ENCODE measurements at regions not wholly inside any gene's neighbourhood (a gene's known extent, or its start where the extent isn't known, plus 50 kb on each side); places are given as distances from the start of the nearest gene placed in this dataset.
"Not testable (repeated sequence)": the region's sequence is repeated elsewhere in the genome, so short reads cannot be mapped to it uniquely, and the experiment has no call there.

GRCh38 chr21:22194986-22195385 is 1196.8 kb downstream of the NCAM2 start:
- DNase-seq (ENCODE audit: low read depth, low spot score); H3K4me1 ChIP-seq (ENCODE audit: control insufficient read depth, insufficient read depth, low read length); H3K9me3 ChIP-seq (ENCODE audit: control insufficient read depth, insufficient read depth, low read length); H3K27me3 ChIP-seq (ENCODE audit: control insufficient read depth, insufficient read depth, low read length); H3K27ac ChIP-seq (ENCODE audit: low read length); H3K4me3 ChIP-seq (ENCODE audit: low read length); H3K36me3 ChIP-seq (ENCODE audit: control insufficient read depth, insufficient read depth, low read length): not testable (repeated sequence)
- no CpG with 5 or more reads among the region's 6 CpGs for WGBS (ENCODE audit: insufficient coverage, insufficient read length)

GRCh38 chr21:22200378-22201092 is 1202.3 kb downstream of the NCAM2 start:
- Histone ChIP-seq H3K4me1 (ENCODE audit: control insufficient read depth, insufficient read depth, low read length) (no peaks in the 10 kb centered on the region), H3K4me3 (ENCODE audit: low read length) (no peak overlapping the region), H3K27me3 (ENCODE audit: control insufficient read depth, insufficient read depth, low read length) (no peaks in the 10 kb centered on the region), H3K9me3 (ENCODE audit: control insufficient read depth, insufficient read depth, low read length) (peaks cover 3% of the 10 kb centered on the region), H3K27ac (ENCODE audit: low read length) (no peak overlapping the region), H3K36me3 (ENCODE audit: control insufficient read depth, insufficient read depth, low read length) (no peaks in the 10 kb centered on the region)
- WGBS (ENCODE audit: insufficient coverage, insufficient read length), result no CpG with 5 or more reads among the region's 4 CpGs
- no peak for DNase-seq (ENCODE audit: low read depth, low spot score)

- WGBS (ENCODE audit: insufficient coverage, insufficient read length), result no CpG with 5 or more reads among the region's 4 CpGs
- Histone ChIP-seq H3K36me3 (ENCODE audit: control insufficient read depth, insufficient read depth, low read length) (no peaks in the 10 kb centered on the region), H3K27me3 (ENCODE audit: control insufficient read depth, insufficient read depth, low read length) (no peaks in the 10 kb centered on the region), H3K4me1 (ENCODE audit: control insufficient read depth, insufficient read depth, low read length) (no peaks in the 10 kb centered on the region), H3K27ac (ENCODE audit: low read length) (no peak overlapping the region), H3K4me3 (ENCODE audit: low read length) (no peak overlapping the region), H3K9me3 (ENCODE audit: control insufficient read depth, insufficient read depth, low read length) (peaks cover 3% of the 10 kb centered on the region)
- DNase-seq (ENCODE audit: low read depth, low spot score), result no peak
These were observed 1202.9 kb downstream of the NCAM2 start for GRCh38 chr21:22201126-22201525.

GRCh38 chr21:22201669-22202068 is 1203.5 kb downstream of the NCAM2 start:
- Histone ChIP-seq H3K4me1 (ENCODE audit: control insufficient read depth, insufficient read depth, low read length) (no peaks in the 10 kb centered on the region), H3K9me3 (ENCODE audit: control insufficient read depth, insufficient read depth, low read length) (peaks cover 3% of the 10 kb centered on the region), H3K4me3 (ENCODE audit: low read length) (no peak overlapping the region), H3K27me3 (ENCODE audit: control insufficient read depth, insufficient read depth, low read length) (no peaks in the 10 kb centered on the region), H3K36me3 (ENCODE audit: control insufficient read depth, insufficient read depth, low read length) (no peaks in the 10 kb centered on the region), H3K27ac (ENCODE audit: low read length) (no peak overlapping the region)
- no peak for DNase-seq (ENCODE audit: low read depth, low spot score)
- no CpG with 5 or more reads among the region's 1 CpG for WGBS (ENCODE audit: insufficient coverage, insufficient read length)

- H3K9me3 ChIP-seq (ENCODE audit: control insufficient read depth, insufficient read depth, low read length), result no peaks in the 10 kb centered on the region
- H3K27me3 ChIP-seq (ENCODE audit: control insufficient read depth, insufficient read depth, low read length), result no peaks in the 10 kb centered on the region
- DNase-seq (ENCODE audit: low read depth, low spot score), result no peak
- no CpG with 5 or more reads among the region's 1 CpG for WGBS (ENCODE audit: insufficient coverage, insufficient read length)
- H3K4me1 ChIP-seq (ENCODE audit: control insufficient read depth, insufficient read depth, low read length), result no peaks in the 10 kb centered on the region
- no peaks in the 10 kb centered on the region for H3K36me3 ChIP-seq (ENCODE audit: control insufficient read depth, insufficient read depth, low read length)
- no peak overlapping the region for H3K4me3 ChIP-seq (ENCODE audit: low read length)
- H3K27ac ChIP-seq (ENCODE audit: low read length), result no peak overlapping the region
These were observed 1211.1 kb downstream of the NCAM2 start for GRCh38 chr21:22209304-22209700.

- no peak for DNase-seq (ENCODE audit: low read depth, low spot score)
- Histone ChIP-seq H3K36me3 (ENCODE audit: control insufficient read depth, insufficient read depth, low read length) (no peaks in the 10 kb centered on the region), H3K27me3 (ENCODE audit: control insufficient read depth, insufficient read depth, low read length) (no peaks in the 10 kb centered on the region), H3K4me3 (ENCODE audit: low read length) (no peak overlapping the region), H3K4me1 (ENCODE audit: control insufficient read depth, insufficient read depth, low read length) (no peaks in the 10 kb centered on the region), H3K9me3 (ENCODE audit: control insufficient read depth, insufficient read depth, low read length) (no peaks in the 10 kb centered on the region), H3K27ac (ENCODE audit: low read length) (no peak overlapping the region)
- WGBS (ENCODE audit: insufficient coverage, insufficient read length), result no CpG with 5 or more reads among the region's 2 CpGs
These were observed 1213.7 kb downstream of the NCAM2 start for GRCh38 chr21:22211943-22212342.

- H3K9me3 ChIP-seq (ENCODE audit: control insufficient read depth, insufficient read depth, low read length), result no peaks in the 10 kb centered on the region
- H3K27ac ChIP-seq (ENCODE audit: low read length), result no peak overlapping the region
- H3K4me3 ChIP-seq (ENCODE audit: low read length), result no peak overlapping the region
- no peaks in the 10 kb centered on the region for H3K27me3 ChIP-seq (ENCODE audit: control insufficient read depth, insufficient read depth, low read length)
- no peak for DNase-seq (ENCODE audit: low read depth, low spot score)
- H3K4me1 ChIP-seq (ENCODE audit: control insufficient read depth, insufficient read depth, low read length), result no peaks in the 10 kb centered on the region
- H3K36me3 ChIP-seq (ENCODE audit: control insufficient read depth, insufficient read depth, low read length), result no peaks in the 10 kb centered on the region
- WGBS (ENCODE audit: insufficient coverage, insufficient read length), result no CpG with 5 or more reads among the region's 3 CpGs
These were observed 1225.2 kb downstream of the NCAM2 start for GRCh38 chr21:22223385-22223784.

- no peak for DNase-seq (ENCODE audit: low read depth, low spot score)
- H3K9me3 ChIP-seq (ENCODE audit: control insufficient read depth, insufficient read depth, low read length), result no peaks in the 10 kb centered on the region
- WGBS (ENCODE audit: insufficient coverage, insufficient read length), result no CpG with 5 or more reads among the region's 4 CpGs
- no peaks in the 10 kb centered on the region for H3K27me3 ChIP-seq (ENCODE audit: control insufficient read depth, insufficient read depth, low read length)
- H3K4me3 ChIP-seq (ENCODE audit: low read length), result no peak overlapping the region
- H3K4me1 ChIP-seq (ENCODE audit: control insufficient read depth, insufficient read depth, low read length), result no peaks in the 10 kb centered on the region
- H3K27ac ChIP-seq (ENCODE audit: low read length), result no peak overlapping the region
- no peaks in the 10 kb centered on the region for H3K36me3 ChIP-seq (ENCODE audit: control insufficient read depth, insufficient read depth, low read length)
These were observed 1226.1 kb downstream of the NCAM2 start for GRCh38 chr21:22224261-22224660.

GRCh38 chr21:22225299-22225698 is 1227.1 kb downstream of the NCAM2 start:
- Histone ChIP-seq H3K4me3 (ENCODE audit: low read length) (no peak overlapping the region), H3K4me1 (ENCODE audit: control insufficient read depth, insufficient read depth, low read length) (no peaks in the 10 kb centered on the region), H3K9me3 (ENCODE audit: control insufficient read depth, insufficient read depth, low read length) (no peaks in the 10 kb centered on the region), H3K27me3 (ENCODE audit: control insufficient read depth, insufficient read depth, low read length) (no peaks in the 10 kb centered on the region), H3K36me3 (ENCODE audit: control insufficient read depth, insufficient read depth, low read length) (no peaks in the 10 kb centered on the region), H3K27ac (ENCODE audit: low read length) (no peak overlapping the region)
- DNase-seq (ENCODE audit: low read depth, low spot score), result no peak
- WGBS (ENCODE audit: insufficient coverage, insufficient read length), result no CpG with 5 or more reads among the region's 1 CpG

GRCh38 chr21:22231013-22231412 is 1232.8 kb downstream of the NCAM2 start:
- no peaks in the 10 kb centered on the region; the same call in 1 of the 2 replicates for H3K9me3 ChIP-seq (ENCODE audit: control insufficient read depth, insufficient read depth, low read length)
- no peak for DNase-seq (ENCODE audit: low read depth, low spot score)
- no peaks in the 10 kb centered on the region for H3K4me1 ChIP-seq (ENCODE audit: control insufficient read depth, insufficient read depth, low read length)
- no peak overlapping the region for H3K4me3 ChIP-seq (ENCODE audit: low read length)
- H3K36me3 ChIP-seq (ENCODE audit: control insufficient read depth, insufficient read depth, low read length), result no peaks in the 10 kb centered on the region
- no peak overlapping the region for H3K27ac ChIP-seq (ENCODE audit: low read length)
- H3K27me3 ChIP-seq (ENCODE audit: control insufficient read depth, insufficient read depth, low read length), result no peaks in the 10 kb centered on the region
- WGBS (ENCODE audit: insufficient coverage, insufficient read length), result no CpG with 5 or more reads among the region's 2 CpGs

Measured in iPS DF 6.9 (cell line).